Neural cell (in vitro differentiated cells): ENCODE measurements at regions not wholly inside any gene's neighbourhood (a gene's known extent, or its start where the extent isn't known, plus 50 kb on each side); places are given as distances from the start of the nearest gene placed in this dataset.

Experiments used
- H2AFZ ChIP-seq: fragments of 200-600, 300-800 bp; sonication (generic), shearing (Covaris generic); 2 replicates; pipeline ENCODE4 v1.6.0; 2014; ENCODE audit warnings: low read depth, mild to moderate bottlenecking, antibody characterized with exemption, low read length, moderate library complexity
- H3F3A ChIP-seq: fragments of 200-600 bp; shearing (Covaris generic); 2 replicates; pipeline ENCODE4 v1.6.1; 2016; ENCODE audit warnings: mild to moderate bottlenecking, moderate library complexity, mixed read lengths, antibody characterized with exemption, low read length; ENCODE audit not compliant: insufficient read depth, poor library complexity, severe bottlenecking
- H3K27ac ChIP-seq: fragments of 200-600, 300-800 bp; sonication (generic), shearing (Covaris generic); 2 replicates; pipeline ENCODE4 v1.5.1; 2014; ENCODE audit warnings: mild to moderate bottlenecking, low read length, moderate library complexity
- H3K27me3 ChIP-seq: fragments of 300-800, 200-600 bp; sonication (generic), shearing (Covaris generic); 2 replicates; pipeline ENCODE4 v1.6.0; 2014; ENCODE audit warnings: mild to moderate bottlenecking, low read depth, low read length, moderate library complexity; ENCODE audit not compliant: insufficient read depth
- H3K36me3 ChIP-seq: fragments of 300-800, 200-600 bp; sonication (generic), shearing (Covaris generic); 2 replicates; pipeline ENCODE4 v1.5.1; 2014; ENCODE audit warnings: mild to moderate bottlenecking, antibody characterized with exemption, low read length, moderate library complexity; ENCODE audit not compliant: insufficient read depth
- H3K4me2 ChIP-seq: fragments of 300-800, 200-600 bp; sonication (generic), shearing (Covaris generic); 2 replicates; pipeline ENCODE4 v1.6.0; 2014; ENCODE audit warnings: mild to moderate bottlenecking, low read length
- H3K4me3 ChIP-seq: fragments of 300-800, 200-600 bp; sonication (generic), shearing (Covaris generic); 2 replicates; pipeline ENCODE4 v1.5.1; 2014; ENCODE audit warnings: mild to moderate bottlenecking, low read length, moderate library complexity
- H3K79me2 ChIP-seq: fragments of 200-600 bp; shearing (Covaris generic); replicated peaks from 2 replicates; pipeline ENCODE4 v1.6.0; 2014; ENCODE audit warnings: mild to moderate bottlenecking, low read length, moderate library complexity; ENCODE audit not compliant: insufficient read depth
- H3K9ac ChIP-seq: fragments of 300-800, 200-600 bp; sonication (generic), shearing (Covaris generic); 2 replicates; pipeline ENCODE4 v1.6.1; 2016; ENCODE audit warnings: mild to moderate bottlenecking, low read length, mixed read lengths
- H3K9me2 ChIP-seq: fragments of 200-600 bp; shearing (Covaris generic); 2 replicates; pipeline ENCODE4 v1.6.1; 2016; ENCODE audit warnings: mild to moderate bottlenecking, low read length, mixed read lengths; ENCODE audit not compliant: insufficient read depth
- H3K9me3 ChIP-seq: fragments of 200-600, 300-800 bp; sonication (generic), shearing (Covaris generic); 2 replicates; pipeline ENCODE4 v1.6.1; 2016; ENCODE audit warnings: mild to moderate bottlenecking, mixed run types, low read length, moderate library complexity, mixed read lengths
- H4K20me1 ChIP-seq: fragments of 200-600 bp; shearing (Covaris generic); 2 replicates; pipeline ENCODE4 v1.6.1; 2016; ENCODE audit warnings: mild to moderate bottlenecking, mixed run types; ENCODE audit not compliant: insufficient read depth
- CTCF ChIP-seq: fragments of 450-650 bp; IDR thresholded peaks from 2 replicates; pipeline ENCODE4 v1.5.1; 2014; ENCODE audit warnings: antibody characterized with exemption, mild to moderate bottlenecking, moderate library complexity; ENCODE audit not compliant: poor library complexity, severe bottlenecking
- EP300 ChIP-seq: fragments of 450-650 bp; conservative IDR thresholded peaks from 2 replicates; pipeline ENCODE4 v1.6.1; 2014; ENCODE audit warnings: antibody characterized with exemption, mild to moderate bottlenecking, moderate library complexity; ENCODE audit not compliant: poor library complexity, severe bottlenecking
- MXI1 ChIP-seq: fragments of 450-650 bp; conservative IDR thresholded peaks from 2 replicates; pipeline ENCODE4 v1.6.1; 2014; ENCODE audit warnings: antibody characterized with exemption, mild to moderate bottlenecking; ENCODE audit not compliant: poor library complexity, severe bottlenecking
- POLR2AphosphoS5 ChIP-seq: IDR thresholded peaks from 2 replicates; pipeline ENCODE4 v1.6.1; 2012
- RAD21 ChIP-seq: fragments of 450-650 bp; conservative IDR thresholded peaks from 2 replicates; pipeline ENCODE4 v1.6.1; 2014; ENCODE audit warnings: antibody characterized with exemption, mild to moderate bottlenecking, moderate library complexity
- REST ChIP-seq: IDR thresholded peaks from 2 replicates; pipeline ENCODE4 v1.6.1; 2012; ENCODE audit warnings: borderline replicate concordance
- SMC3 ChIP-seq: fragments of 450-650 bp; conservative IDR thresholded peaks from 2 replicates; pipeline ENCODE4 v1.6.1; 2014; ENCODE audit warnings: antibody characterized with exemption, mild to moderate bottlenecking, moderate library complexity; ENCODE audit not compliant: poor library complexity
- TAF1 ChIP-seq: IDR thresholded peaks from 2 replicates; pipeline ENCODE4 v1.6.1; 2012; ENCODE audit warnings: low read depth

GRCh38 chr10:10828623-10829022, 189.0 kb upstream of the CELF2 start:
- no peaks in the 10 kb centered on the region for H3F3A ChIP-seq
- no peaks in the 10 kb centered on the region for H3K9me2 ChIP-seq
- H3K9me3 ChIP-seq, result no peaks in the 10 kb centered on the region
- H4K20me1 ChIP-seq, result no peaks in the 10 kb centered on the region
- H3K27ac ChIP-seq, result no peak overlapping the region
- no peaks in the 10 kb centered on the region for H3K27me3 ChIP-seq
- no peak overlapping the region for H2AFZ ChIP-seq
- H3K79me2 ChIP-seq, result no peaks in the 10 kb centered on the region
- TF ChIP-seq RAD21 (no peak), POLR2AphosphoS5 (no peak), CTCF (no peak), EP300 (no peak), REST (no peak), SMC3 (no peak), MXI1 (no peak), TAF1 (no peak)
- H3K36me3 ChIP-seq, result no peaks in the 10 kb centered on the region
- H3K9ac ChIP-seq, result no peak overlapping the region
- no peak overlapping the region for H3K4me3 ChIP-seq
- H3K4me2 ChIP-seq, result no peak overlapping the region

- no peak overlapping the region for H3K4me2 ChIP-seq
- H3K9me3 ChIP-seq, result no peaks in the 10 kb centered on the region
- H4K20me1 ChIP-seq, result no peaks in the 10 kb centered on the region
- no peak overlapping the region for H3K9ac ChIP-seq
- no peak overlapping the region for H3K4me3 ChIP-seq
- no peak overlapping the region for H2AFZ ChIP-seq
- H3K36me3 ChIP-seq, result no peaks in the 10 kb centered on the region
- no peaks in the 10 kb centered on the region for H3F3A ChIP-seq
- TF ChIP-seq MXI1, result no peak
- TF ChIP-seq TAF1, result no peak
- no peak for TF ChIP-seq REST
- TF ChIP-seq CTCF, result no peak
- no peak for TF ChIP-seq SMC3
- no peaks in the 10 kb centered on the region for H3K27me3 ChIP-seq
- H3K27ac ChIP-seq, result no peak overlapping the region
- H3K9me2 ChIP-seq, result no peaks in the 10 kb centered on the region
- H3K79me2 ChIP-seq, result no peaks in the 10 kb centered on the region
Measured at GRCh38 chr10:10829576-10829975, 188.1 kb upstream of the CELF2 start.
